ENCODE measurements at regions not wholly inside any gene's neighbourhood (a gene's known extent, or its start where the extent isn't known, plus 50 kb on each side); places are given as distances from the start of the nearest gene placed in this dataset.

GRCh38 chr4:12286351-12286750, 857.7 kb upstream of the HS3ST1 start:
- no peak for DNase-seq
- no peak for TF ChIP-seq CTCF (conservative IDR thresholded peaks at IDR 0.05)
- no peak overlapping the region for H3K4me3 Mint-ChIP-seq
- H3K36me3 Mint-ChIP-seq (ENCODE audit: low read depth), result peaks cover 3% of the 10 kb centered on the region
- Histone ChIP-seq H3K4me3 (ENCODE audit: low read length) (peak overlapping the region; percentile 9), H3K27me3 (ENCODE audit: control insufficient read depth, insufficient read depth, low read length, poor library complexity, severe bottlenecking) (no peaks in the 10 kb centered on the region), H3K9me3 (ENCODE audit: control insufficient read depth, low read length) (peaks cover 36% of the 10 kb centered on the region), H3K36me3 (ENCODE audit: control insufficient read depth, insufficient read depth, low read length) (no peaks in the 10 kb centered on the region), H3K9ac (ENCODE audit: extremely low read depth, low read length, poor library complexity, severe bottlenecking) (no peak overlapping the region), H3K27ac (ENCODE audit: low read depth, low read length) (no peak overlapping the region), H3K4me1 (ENCODE audit: control insufficient read depth, insufficient read depth, low read length) (no peaks in the 10 kb centered on the region)
- H3K27me3 Mint-ChIP-seq (ENCODE audit: insufficient read depth), result no peaks in the 10 kb centered on the region
- no peaks in the 10 kb centered on the region for H3K4me1 Mint-ChIP-seq
- WGBS, 2 experiments (ENCODE audit: insufficient coverage in 1 of 2, insufficient read length in 1 of 2), result 94 to 100% methylated on average over 5 of the region's 5 CpGs
- H3K27ac Mint-ChIP-seq, result no peak overlapping the region
- peaks cover 69% of the 10 kb centered on the region for H3K9me3 Mint-ChIP-seq

GRCh38 chr4:12270546-12270945, 841.9 kb upstream of the HS3ST1 start:
- no peak for DNase-seq
- Mint-ChIP-seq H3K4me1 (no peaks in the 10 kb centered on the region), H3K4me3 (no peak overlapping the region), H3K36me3 (ENCODE audit: low read depth) (no peaks in the 10 kb centered on the region), H3K9me3 (peaks cover 2% of the 10 kb centered on the region), H3K27me3 (ENCODE audit: insufficient read depth) (no peaks in the 10 kb centered on the region), H3K27ac (no peak overlapping the region)
- H3K4me3 ChIP-seq (ENCODE audit: low read length), result no peak overlapping the region
- no peak for TF ChIP-seq CTCF (conservative IDR thresholded peaks at IDR 0.05)
- H3K36me3 ChIP-seq (ENCODE audit: control insufficient read depth, insufficient read depth, low read length), result no peaks in the 10 kb centered on the region
- H3K4me1 ChIP-seq (ENCODE audit: control insufficient read depth, insufficient read depth, low read length), result no peaks in the 10 kb centered on the region
- H3K27me3 ChIP-seq (ENCODE audit: control insufficient read depth, insufficient read depth, low read length, poor library complexity, severe bottlenecking), result no peaks in the 10 kb centered on the region
- H3K9ac ChIP-seq (ENCODE audit: extremely low read depth, low read length, poor library complexity, severe bottlenecking), result no peak overlapping the region
- no peak overlapping the region for H3K27ac ChIP-seq (ENCODE audit: low read depth, low read length)
- H3K9me3 ChIP-seq (ENCODE audit: control insufficient read depth, low read length), result peaks cover 2% of the 10 kb centered on the region
- 55 to 92% methylated on average over 1 to 4 of the region's 4 CpGs for WGBS, 2 experiments (ENCODE audit: insufficient coverage in 1 of 2, insufficient read length in 1 of 2)

DNA sequence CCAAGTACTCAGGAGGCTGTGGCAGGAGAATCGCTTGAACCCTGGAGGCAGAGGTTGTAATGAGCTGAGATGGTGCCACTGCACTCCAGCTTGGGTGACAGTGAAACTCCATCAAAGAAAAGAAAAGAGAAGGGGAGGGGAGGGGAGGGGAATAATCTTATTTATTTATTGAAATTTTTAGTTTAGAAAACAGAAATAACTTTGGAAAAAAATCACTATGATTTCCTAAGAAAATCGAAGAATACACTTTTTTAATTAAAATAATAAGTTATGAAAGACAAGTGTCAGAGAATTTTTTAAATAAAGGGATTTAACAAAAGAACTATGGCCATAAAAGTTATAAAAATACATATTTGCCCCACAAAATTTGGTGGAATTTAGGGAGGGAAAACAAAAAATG, 836.9 kb upstream of the HS3ST1 start:
- WGBS, 2 experiments (ENCODE audit: insufficient coverage in 1 of 2, insufficient read length in 1 of 2), result 95% methylated on average over 1 of the region's 2 CpGs; no CpG with 5 or more reads in 1 of the 2 experiments
- Mint-ChIP-seq H3K4me1 (no peaks in the 10 kb centered on the region), H3K9me3 (peaks cover 5% of the 10 kb centered on the region), H3K27ac (no peak overlapping the region), H3K27me3 (ENCODE audit: insufficient read depth) (no peaks in the 10 kb centered on the region), H3K4me3 (no peak overlapping the region), H3K36me3 (ENCODE audit: low read depth) (no peaks in the 10 kb centered on the region)
- Histone ChIP-seq H3K4me1 (ENCODE audit: control insufficient read depth, insufficient read depth, low read length) (no peaks in the 10 kb centered on the region), H3K9ac (ENCODE audit: extremely low read depth, low read length, poor library complexity, severe bottlenecking) (no peak overlapping the region), H3K27ac (ENCODE audit: low read depth, low read length) (no peak overlapping the region), H3K9me3 (ENCODE audit: control insufficient read depth, low read length) (no peaks in the 10 kb centered on the region), H3K4me3 (ENCODE audit: low read length) (no peak overlapping the region), H3K27me3 (ENCODE audit: control insufficient read depth, insufficient read depth, low read length, poor library complexity, severe bottlenecking) (no peaks in the 10 kb centered on the region), H3K36me3 (ENCODE audit: control insufficient read depth, insufficient read depth, low read length) (no peaks in the 10 kb centered on the region)
- TF ChIP-seq CTCF (conservative IDR thresholded peaks at IDR 0.05), result no peak
- no peak for DNase-seq
